ENCODE measurements at regions not wholly inside any gene's neighbourhood (a gene's known extent, or its start where the extent isn't known, plus 50 kb on each side); places are given as distances from the start of the nearest gene placed in this dataset.

DNA sequence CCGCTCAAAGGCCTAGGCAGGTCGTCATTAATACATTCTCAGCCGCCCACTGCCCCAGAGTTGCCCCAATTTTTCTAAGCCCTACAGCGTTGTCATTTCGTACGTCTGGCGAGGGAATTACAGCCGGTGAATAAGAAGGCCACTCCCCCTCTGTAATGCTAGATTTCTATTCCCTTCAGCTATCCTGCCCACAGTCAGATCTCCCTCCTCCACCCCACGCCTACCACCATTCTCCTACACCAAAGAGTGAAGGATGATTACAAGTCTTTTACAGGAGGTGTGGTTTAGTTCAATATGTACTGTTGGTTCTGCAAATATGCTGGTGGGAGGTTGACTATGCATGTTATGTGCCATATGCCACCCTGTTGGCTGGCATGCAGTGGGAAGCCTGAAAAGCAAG, 83.7 kb upstream of the SMIM15 start:
- no peaks in the 10 kb centered on the region for H3K9me3 ChIP-seq (replicated peaks; ENCODE audit: low read length)
- peak overlapping the region; percentile 46 for H3K4me2 ChIP-seq (ENCODE audit: low read length)
- H3K27me3 ChIP-seq (ENCODE audit: control insufficient read depth, insufficient read depth, low read length), result no peaks in the 10 kb centered on the region
- H3K4me1 ChIP-seq (ENCODE audit: control insufficient read depth, insufficient read depth, low read length), result peaks cover 5% of the 10 kb centered on the region
- H3K36me3 ChIP-seq (ENCODE audit: insufficient read depth, low read length), result no peaks in the 10 kb centered on the region
- no peak overlapping the region for H3K9ac ChIP-seq (ENCODE audit: low read depth, low read length)
- no peak overlapping the region for H3K4me3 ChIP-seq (ENCODE audit: low read length)

DNA sequence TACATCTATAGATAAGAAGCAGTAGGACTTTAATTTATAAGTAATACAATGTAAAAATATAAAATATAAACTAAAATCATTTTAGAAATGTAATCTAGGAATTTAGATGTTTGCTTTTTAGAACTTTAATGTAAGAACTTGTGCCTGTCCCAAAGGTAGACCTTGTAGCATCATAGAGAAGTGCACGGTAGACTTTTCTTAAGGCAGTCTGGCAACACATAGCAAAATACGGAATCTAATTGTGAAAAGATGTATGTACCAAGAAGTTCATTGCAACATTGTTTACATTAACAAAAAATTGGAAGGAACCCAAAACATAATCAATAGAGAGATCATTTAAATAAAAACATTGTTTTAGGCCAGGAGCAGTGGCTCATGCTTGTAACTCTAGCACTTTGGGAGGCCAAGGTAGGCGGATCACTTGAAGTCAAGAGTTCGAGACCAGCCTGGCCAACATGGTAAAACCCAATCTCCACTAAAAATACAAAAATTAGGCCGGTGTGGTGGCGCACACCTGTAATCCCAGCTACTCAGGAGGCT, 84.6 kb upstream of the SMIM15 start:
- H3K4me2 ChIP-seq (ENCODE audit: low read length), result no peak overlapping the region
- H3K4me1 ChIP-seq (ENCODE audit: control insufficient read depth, insufficient read depth, low read length), result peaks cover 5% of the 10 kb centered on the region
- H3K9me3 ChIP-seq (replicated peaks; ENCODE audit: low read length), result no peaks in the 10 kb centered on the region
- no peaks in the 10 kb centered on the region for H3K27me3 ChIP-seq (ENCODE audit: control insufficient read depth, insufficient read depth, low read length)
- H3K9ac ChIP-seq (ENCODE audit: low read depth, low read length), result no peak overlapping the region
- no peak overlapping the region for H3K4me3 ChIP-seq (ENCODE audit: low read length)
- H3K36me3 ChIP-seq (ENCODE audit: insufficient read depth, low read length), result no peaks in the 10 kb centered on the region

DNA sequence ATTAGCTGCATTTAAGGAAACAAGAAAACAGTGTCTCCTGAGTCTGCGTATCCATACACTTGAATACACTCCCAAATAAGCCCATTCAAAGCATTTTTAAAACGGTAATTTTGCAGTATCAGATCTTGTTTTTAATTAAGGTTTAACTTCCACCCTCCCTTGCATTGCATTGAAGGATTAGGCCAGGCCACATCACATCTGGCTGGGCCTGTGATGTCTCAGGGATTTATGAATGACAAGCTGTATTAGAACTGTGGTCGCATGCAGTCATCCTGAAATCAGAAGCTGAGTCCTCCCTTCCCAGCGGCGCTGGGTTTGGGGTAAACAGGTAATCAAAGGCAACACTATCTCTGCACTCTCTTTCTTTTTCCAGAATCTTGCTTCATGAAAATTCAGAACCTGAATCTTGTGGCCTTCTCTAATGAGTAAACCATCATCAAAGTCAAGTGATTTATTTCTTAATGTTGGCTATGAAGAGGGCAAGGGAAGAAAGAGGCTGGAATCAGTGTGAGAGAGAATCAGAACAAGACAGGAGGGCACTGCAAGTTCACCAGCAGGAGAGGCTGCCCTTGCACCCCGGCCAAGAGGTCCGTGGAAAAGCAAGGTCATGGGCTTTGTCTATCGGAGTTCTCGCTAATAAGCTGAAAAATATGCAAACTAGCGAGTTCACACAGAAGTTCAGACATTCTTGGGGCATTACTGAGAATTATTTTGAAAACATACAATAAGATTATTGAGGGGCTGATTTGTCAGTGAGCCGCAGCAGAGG, 80.0 kb upstream of the ZSWIM6 start:
- no peak overlapping the region for H3K9ac ChIP-seq (ENCODE audit: low read depth, low read length)
- no peaks in the 10 kb centered on the region for H3K27me3 ChIP-seq (ENCODE audit: control insufficient read depth, insufficient read depth, low read length)
- no peaks in the 10 kb centered on the region for H3K9me3 ChIP-seq (replicated peaks; ENCODE audit: low read length)
- H3K4me1 ChIP-seq (ENCODE audit: control insufficient read depth, insufficient read depth, low read length), result no peaks in the 10 kb centered on the region
- H3K36me3 ChIP-seq (ENCODE audit: insufficient read depth, low read length), result no peaks in the 10 kb centered on the region
- H3K4me2 ChIP-seq (ENCODE audit: low read length), result no peak overlapping the region
- no peak overlapping the region for H3K4me3 ChIP-seq (ENCODE audit: low read length)

DNA sequence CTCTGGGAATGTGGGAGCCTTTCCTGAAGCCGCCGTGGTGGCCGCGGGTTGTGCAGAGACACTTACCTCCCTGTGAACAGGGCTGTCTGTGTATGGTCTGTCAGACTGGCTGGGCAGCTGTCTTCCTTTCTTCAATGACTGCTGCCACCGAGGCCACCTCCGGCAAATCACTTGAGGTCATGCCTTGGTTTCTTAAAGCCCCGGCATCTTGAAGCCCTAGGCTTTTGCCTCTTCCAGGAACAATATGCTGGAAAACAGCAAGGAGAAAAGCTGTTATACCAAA, 79.5 kb upstream of the ZSWIM6 start:
- Histone ChIP-seq H3K9me3 (replicated peaks; ENCODE audit: low read length) (no peaks in the 10 kb centered on the region), H3K36me3 (ENCODE audit: insufficient read depth, low read length) (no peaks in the 10 kb centered on the region), H3K4me2 (ENCODE audit: low read length) (no peak overlapping the region), H3K27me3 (ENCODE audit: control insufficient read depth, insufficient read depth, low read length) (no peaks in the 10 kb centered on the region), H3K9ac (ENCODE audit: low read depth, low read length) (no peak overlapping the region), H3K4me1 (ENCODE audit: control insufficient read depth, insufficient read depth, low read length) (no peaks in the 10 kb centered on the region), H3K4me3 (ENCODE audit: low read length) (no peak overlapping the region)

DNA sequence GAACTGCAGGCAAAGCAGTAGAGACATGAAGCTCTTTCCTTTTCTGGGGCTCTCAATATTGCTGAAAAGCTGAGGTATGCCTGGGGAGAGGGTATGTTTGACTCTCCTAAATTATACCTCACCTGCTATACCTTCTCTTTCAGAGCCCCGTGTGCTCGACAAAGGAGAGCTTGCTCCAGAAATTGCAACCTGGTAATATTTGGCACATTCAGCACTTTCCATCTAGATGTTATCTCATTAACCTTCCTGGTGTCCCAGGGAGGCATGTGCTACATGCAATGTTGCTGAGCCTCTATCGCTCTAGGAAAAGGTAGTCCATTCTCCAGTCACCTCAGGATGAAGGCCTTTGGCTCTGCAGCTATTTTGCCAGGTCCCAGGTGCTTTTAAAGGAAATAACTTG, 78.5 kb upstream of the ZSWIM6 start:
- Histone ChIP-seq H3K9me3 (replicated peaks; ENCODE audit: low read length) (no peaks in the 10 kb centered on the region), H3K36me3 (ENCODE audit: insufficient read depth, low read length) (no peaks in the 10 kb centered on the region), H3K4me1 (ENCODE audit: control insufficient read depth, insufficient read depth, low read length) (no peaks in the 10 kb centered on the region), H3K27me3 (ENCODE audit: control insufficient read depth, insufficient read depth, low read length) (no peaks in the 10 kb centered on the region), H3K9ac (ENCODE audit: low read depth, low read length) (no peak overlapping the region), H3K4me3 (ENCODE audit: low read length) (no peak overlapping the region), H3K4me2 (ENCODE audit: low read length) (no peak overlapping the region)

DNA sequence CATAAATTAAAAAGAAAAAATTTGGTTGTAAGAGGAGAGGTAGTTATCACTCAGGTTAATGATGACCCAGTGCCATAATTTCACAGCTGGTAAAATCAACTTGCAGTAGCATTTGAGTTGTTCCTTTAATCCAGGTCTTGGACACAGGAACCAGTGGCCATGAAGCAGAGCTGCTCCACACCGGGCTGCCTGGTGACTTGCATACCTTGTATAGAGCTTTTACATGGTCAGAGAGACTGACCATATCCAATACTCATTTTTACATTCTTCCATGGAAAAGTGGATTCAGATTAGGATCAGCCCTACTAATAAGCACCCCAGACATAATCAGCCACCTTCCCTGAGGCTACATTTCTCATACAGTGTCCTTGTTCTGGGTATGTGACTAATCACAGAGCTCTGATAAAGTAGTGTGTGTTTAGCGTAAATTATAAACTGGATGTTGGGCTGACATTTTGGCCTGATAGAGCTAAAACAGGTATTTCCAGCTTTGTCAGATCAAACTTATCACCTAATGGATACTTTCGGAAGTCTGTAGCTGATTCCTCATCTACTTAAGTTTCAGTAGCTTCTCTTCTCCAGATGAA, 77.0 kb upstream of the ZSWIM6 start:
- Histone ChIP-seq H3K27me3 (ENCODE audit: control insufficient read depth, insufficient read depth, low read length) (no peaks in the 10 kb centered on the region), H3K4me1 (ENCODE audit: control insufficient read depth, insufficient read depth, low read length) (no peaks in the 10 kb centered on the region), H3K9ac (ENCODE audit: low read depth, low read length) (no peak overlapping the region), H3K9me3 (replicated peaks; ENCODE audit: low read length) (no peaks in the 10 kb centered on the region), H3K4me2 (ENCODE audit: low read length) (no peak overlapping the region), H3K36me3 (ENCODE audit: insufficient read depth, low read length) (no peaks in the 10 kb centered on the region), H3K4me3 (ENCODE audit: low read length) (no peak overlapping the region)

DNA sequence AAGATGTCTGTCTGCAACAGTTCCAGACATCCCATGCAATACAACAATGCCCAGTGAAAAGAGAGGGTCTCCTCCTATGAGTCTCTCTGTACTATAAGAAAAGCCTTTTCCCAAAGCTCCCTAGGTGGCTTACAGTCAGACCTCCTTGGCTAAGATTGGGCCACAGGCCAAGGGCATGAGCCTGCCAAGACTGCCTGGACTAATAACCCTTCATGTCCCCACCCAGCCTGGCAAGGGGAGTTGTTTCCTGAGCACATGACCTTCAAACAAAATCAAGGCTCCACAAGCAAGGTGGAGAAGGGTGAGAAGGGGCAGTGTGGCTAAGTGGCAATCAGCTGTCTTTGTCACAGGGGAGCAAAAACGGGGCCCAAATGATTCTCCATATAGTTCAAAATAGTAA, 75.6 kb upstream of the ZSWIM6 start:
- H3K36me3 ChIP-seq (ENCODE audit: insufficient read depth, low read length), result no peaks in the 10 kb centered on the region
- H3K9me3 ChIP-seq (replicated peaks; ENCODE audit: low read length), result no peaks in the 10 kb centered on the region
- H3K27me3 ChIP-seq (ENCODE audit: control insufficient read depth, insufficient read depth, low read length), result no peaks in the 10 kb centered on the region
- H3K4me2 ChIP-seq (ENCODE audit: low read length), result no peak overlapping the region
- H3K4me3 ChIP-seq (ENCODE audit: low read length), result no peak overlapping the region
- no peaks in the 10 kb centered on the region for H3K4me1 ChIP-seq (ENCODE audit: control insufficient read depth, insufficient read depth, low read length)
- no peak overlapping the region for H3K9ac ChIP-seq (ENCODE audit: low read depth, low read length)

DNA sequence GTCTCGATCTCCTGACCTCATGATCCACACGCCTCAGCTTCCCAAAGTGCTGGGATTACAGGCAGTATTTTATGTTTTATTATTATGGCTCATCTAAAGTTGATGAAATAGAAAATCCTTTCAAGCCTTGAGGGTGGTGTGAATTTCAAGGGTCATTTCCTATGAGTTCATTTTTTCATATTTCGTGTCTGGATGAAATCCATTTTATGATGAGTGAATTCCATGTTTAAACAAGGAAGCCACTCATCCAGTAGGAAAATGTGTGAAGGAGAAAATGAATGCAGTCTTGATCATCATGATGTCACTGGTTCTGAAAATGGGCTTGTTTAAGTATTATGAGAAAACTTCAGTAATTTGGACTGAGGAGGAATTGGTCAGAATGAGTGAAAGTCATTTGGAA, 74.6 kb upstream of the ZSWIM6 start:
- H3K4me1 ChIP-seq (ENCODE audit: control insufficient read depth, insufficient read depth, low read length), result no peaks in the 10 kb centered on the region
- no peaks in the 10 kb centered on the region for H3K36me3 ChIP-seq (ENCODE audit: insufficient read depth, low read length)
- H3K9ac ChIP-seq (ENCODE audit: low read depth, low read length), result no peak overlapping the region
- H3K27me3 ChIP-seq (ENCODE audit: control insufficient read depth, insufficient read depth, low read length), result no peaks in the 10 kb centered on the region
- no peak overlapping the region for H3K4me3 ChIP-seq (ENCODE audit: low read length)
- no peak overlapping the region for H3K4me2 ChIP-seq (ENCODE audit: low read length)
- H3K9me3 ChIP-seq (replicated peaks; ENCODE audit: low read length), result no peaks in the 10 kb centered on the region

DNA sequence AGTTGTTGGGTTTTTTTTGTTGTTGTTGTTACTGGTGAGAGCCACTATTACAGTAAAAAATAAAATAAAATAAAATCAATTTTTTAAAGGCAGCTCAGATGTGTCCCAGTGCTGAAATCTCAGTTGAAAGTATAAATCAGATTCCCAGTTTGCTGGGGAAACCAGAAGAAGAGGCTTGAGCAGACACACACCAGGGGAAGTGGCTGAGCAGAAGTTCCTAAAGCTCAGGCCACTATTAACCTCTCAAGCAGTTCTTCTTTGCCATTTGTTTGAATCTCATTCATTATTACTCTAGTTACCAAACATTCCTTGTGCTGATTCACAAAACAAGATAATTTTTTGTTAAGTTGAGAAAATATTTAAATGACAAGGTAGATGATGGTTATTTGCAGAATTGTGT, 70.9 kb upstream of the ZSWIM6 start:
- H3K4me2 ChIP-seq (ENCODE audit: low read length), result no peak overlapping the region
- no peak overlapping the region for H3K4me3 ChIP-seq (ENCODE audit: low read length)
- no peaks in the 10 kb centered on the region for H3K36me3 ChIP-seq (ENCODE audit: insufficient read depth, low read length)

DNA sequence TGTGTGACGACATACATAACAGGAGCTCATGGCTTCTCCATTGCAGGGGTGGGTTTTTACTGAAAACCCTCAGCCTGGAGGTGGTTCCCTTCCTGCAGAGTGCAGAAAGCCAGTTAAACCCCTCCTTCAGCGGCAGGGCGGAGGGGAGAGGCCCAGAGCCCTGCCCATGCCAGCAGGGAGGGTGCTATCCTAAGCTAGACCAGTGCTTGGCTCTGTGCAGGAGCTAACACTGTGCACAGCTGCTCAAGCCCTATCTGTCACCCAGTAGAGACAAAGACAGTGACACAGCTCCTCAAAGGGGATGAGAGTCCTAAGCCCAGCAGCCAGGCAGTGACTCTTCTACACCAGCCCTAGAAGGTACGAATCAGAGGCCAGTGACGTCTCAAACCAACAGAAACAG, 70.0 kb upstream of the ZSWIM6 start:
- Histone ChIP-seq H3K4me3 (ENCODE audit: low read length) (no peak overlapping the region), H3K36me3 (ENCODE audit: insufficient read depth, low read length) (no peaks in the 10 kb centered on the region), H3K4me1 (ENCODE audit: control insufficient read depth, insufficient read depth, low read length) (no peaks in the 10 kb centered on the region), H3K9me3 (replicated peaks; ENCODE audit: low read length) (no peaks in the 10 kb centered on the region), H3K9ac (ENCODE audit: low read depth, low read length) (no peak overlapping the region), H3K4me2 (ENCODE audit: low read length) (no peak overlapping the region), H3K27me3 (ENCODE audit: control insufficient read depth, insufficient read depth, low read length) (no peaks in the 10 kb centered on the region)

More for the DNA sequence above, 70.9 kb upstream of the ZSWIM6 start:
- Histone ChIP-seq H3K27me3 (ENCODE audit: control insufficient read depth, insufficient read depth, low read length) (no peaks in the 10 kb centered on the region), H3K4me1 (ENCODE audit: control insufficient read depth, insufficient read depth, low read length) (no peaks in the 10 kb centered on the region), H3K9ac (ENCODE audit: low read depth, low read length) (no peak overlapping the region), H3K9me3 (replicated peaks; ENCODE audit: low read length) (no peaks in the 10 kb centered on the region)

DNA sequence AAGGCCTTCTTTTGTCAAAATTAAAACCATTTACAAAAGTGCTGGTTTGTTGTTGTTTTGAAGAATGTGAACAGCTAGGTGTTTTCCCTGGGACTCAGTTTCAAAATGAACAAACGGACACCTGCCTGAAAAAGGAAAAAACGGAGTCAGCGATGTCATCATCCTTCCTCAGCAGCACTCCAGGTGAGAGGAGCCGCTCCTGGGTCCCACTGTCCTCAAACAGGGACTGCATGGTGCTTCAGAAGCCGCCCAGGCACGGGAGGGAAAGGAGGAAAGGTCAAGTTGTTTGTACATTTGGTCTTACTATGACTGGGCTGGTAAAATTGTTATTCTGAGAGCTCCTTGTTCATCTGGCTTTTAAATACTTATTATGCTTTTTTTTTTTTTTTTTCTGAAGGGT, 69.0 kb upstream of the ZSWIM6 start:
- Histone ChIP-seq H3K27me3 (ENCODE audit: control insufficient read depth, insufficient read depth, low read length) (no peaks in the 10 kb centered on the region), H3K36me3 (ENCODE audit: insufficient read depth, low read length) (no peaks in the 10 kb centered on the region), H3K4me1 (ENCODE audit: control insufficient read depth, insufficient read depth, low read length) (no peaks in the 10 kb centered on the region), H3K9ac (ENCODE audit: low read depth, low read length) (no peak overlapping the region), H3K4me3 (ENCODE audit: low read length) (no peak overlapping the region), H3K4me2 (ENCODE audit: low read length) (no peak overlapping the region), H3K9me3 (replicated peaks; ENCODE audit: low read length) (no peaks in the 10 kb centered on the region)

Measured in skeletal muscle satellite cell (primary cell).